Hematopoietic multipotent progenitor cell (in vitro differentiated cells): ENCODE measurements at regions not wholly inside any gene's neighbourhood (a gene's known extent, or its start where the extent isn't known, plus 50 kb on each side); places are given as distances from the start of the nearest gene placed in this dataset.
"Not testable (repeated sequence)": the region's sequence is repeated elsewhere in the genome, so short reads cannot be mapped to it uniquely, and the experiment has no call there.

ENCODE experiments used
- DNase-seq, 3 donors: peaks; one replicate each; pipeline ENCODE4 v3.0.0-alpha.2; 2011 to 2015; ENCODE audit warnings: low read depth in 2 of 3, low spot score in 2 of 3

DNA sequence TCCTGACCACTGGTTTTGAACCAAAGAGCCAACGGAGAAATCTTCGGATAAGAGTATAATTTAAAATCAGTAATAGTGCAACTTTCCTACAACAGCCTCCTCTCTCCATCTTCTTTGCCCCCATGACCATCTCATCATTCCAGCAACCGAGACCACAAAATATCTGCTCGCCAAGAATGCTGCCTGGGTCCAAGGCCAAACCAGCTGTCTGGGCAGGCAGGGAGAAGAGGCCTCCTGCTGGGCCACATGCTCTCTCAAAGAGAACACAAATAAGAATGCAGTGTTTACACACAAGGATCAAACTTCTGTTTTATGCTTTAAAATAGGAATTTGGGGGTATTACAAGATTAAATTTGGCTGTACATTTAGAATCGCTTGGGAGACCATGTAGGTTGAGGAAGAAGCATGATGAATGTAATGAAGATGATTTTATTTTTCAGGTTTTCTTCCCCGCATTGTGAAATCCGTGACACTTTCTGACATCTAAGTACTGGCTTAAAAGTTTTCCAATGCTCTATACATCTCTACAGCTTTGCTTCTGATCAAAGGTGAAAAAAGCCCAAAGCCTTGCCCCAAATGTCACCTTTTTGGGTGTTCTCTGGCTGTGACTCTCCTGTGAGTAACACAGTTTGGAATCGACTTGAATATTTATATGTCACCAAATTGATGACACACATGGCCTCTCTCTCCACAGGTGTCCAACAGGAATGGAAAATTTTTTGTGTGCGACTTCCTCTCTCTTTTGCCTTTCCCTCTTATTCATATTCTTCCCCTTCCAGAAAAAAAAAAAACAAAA is 79.4 kb upstream of the PROKR2 start:
- no peak for DNase-seq

DNA sequence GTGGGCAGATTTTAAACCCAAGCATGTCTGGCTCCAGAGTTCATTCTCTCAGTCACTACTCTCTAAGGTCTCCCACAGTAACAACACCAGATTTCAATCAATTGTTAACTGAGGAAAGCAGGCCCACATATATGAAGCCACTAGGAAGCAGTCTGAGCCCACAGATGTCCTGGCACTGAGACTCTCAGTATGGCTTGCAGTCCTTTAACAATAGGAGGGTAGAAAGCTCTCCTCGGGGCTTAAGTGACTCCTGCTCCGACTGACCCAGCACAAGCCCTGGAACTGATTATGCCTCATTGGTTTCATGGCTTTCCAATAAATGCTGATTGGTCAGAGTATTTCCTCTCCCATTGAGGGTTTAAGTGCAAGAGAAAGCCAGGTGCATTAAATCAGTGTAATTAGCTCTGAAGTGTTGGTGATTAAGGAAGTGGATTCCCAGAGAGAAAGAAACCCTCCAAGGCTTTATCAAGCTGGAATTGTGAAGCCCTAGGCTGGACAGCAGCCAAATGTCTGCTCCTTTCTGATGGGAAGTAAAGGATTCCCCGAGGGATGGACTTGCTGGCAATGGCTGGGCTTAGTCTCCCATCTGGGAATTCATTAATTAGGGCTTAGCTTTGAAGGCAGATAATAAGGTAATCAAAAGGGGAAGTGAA is 76.6 kb upstream of the PROKR2 start:
- no peak for DNase-seq

DNA sequence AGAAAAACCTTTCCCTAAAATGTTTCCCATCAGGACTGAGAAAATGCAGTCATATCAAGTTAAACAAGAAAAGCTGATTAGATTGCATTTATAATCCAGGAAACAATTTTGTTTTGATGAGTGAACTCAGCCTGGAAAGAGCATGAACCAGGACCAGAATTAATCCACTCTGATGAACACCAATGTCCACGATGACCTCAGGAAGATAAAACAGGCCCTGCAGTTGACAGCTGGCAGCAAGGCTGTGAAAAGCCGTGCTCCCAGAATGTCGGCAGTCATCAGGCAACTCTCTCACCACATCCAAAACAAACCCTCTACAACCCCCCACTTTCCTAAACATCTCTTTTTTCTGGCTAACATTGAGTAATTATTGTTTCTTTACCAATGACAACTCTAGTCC is 74.0 kb upstream of the PROKR2 start:
- no peak for DNase-seq

DNA sequence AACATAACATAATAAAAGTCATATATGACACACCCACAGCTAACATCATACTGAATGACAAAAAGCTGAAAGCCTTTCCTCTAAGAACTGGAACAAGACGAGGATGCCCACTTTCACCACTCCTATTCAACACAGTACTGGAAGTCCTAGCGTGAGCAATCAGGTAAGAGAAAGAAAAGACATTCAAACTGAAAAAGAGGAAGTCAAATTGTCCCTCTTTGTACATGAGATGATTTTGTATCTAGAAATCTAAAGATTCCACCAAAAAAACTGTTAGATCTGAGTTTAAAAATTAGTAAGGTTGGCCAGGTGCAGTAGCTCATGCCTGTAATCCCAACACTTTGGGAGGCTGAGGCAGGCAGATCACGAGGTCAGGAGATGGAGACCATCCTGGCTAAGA is 70.1 kb upstream of the PROKR2 start:
- not testable (repeated sequence) for DNase-seq

DNA sequence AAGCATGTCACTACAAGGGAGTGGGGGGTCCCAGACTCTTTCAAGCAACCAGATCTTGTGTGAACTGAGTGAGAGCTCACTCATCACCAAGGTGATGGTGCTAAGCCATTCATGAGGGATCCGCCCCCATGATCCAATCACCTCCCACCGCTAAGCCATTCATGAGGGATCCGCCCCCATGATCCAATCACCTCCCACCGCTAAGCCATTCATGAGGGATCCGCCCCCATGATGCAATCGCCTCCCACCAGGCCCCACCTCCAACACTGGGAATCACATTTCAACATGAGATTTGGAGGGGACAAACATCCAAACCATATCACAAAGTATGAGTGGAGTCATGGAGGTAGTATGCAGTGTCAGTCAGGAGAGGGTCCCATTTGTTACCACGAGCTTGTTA is 64.8 kb upstream of the PROKR2 start:
- not testable (repeated sequence) for DNase-seq

DNA sequence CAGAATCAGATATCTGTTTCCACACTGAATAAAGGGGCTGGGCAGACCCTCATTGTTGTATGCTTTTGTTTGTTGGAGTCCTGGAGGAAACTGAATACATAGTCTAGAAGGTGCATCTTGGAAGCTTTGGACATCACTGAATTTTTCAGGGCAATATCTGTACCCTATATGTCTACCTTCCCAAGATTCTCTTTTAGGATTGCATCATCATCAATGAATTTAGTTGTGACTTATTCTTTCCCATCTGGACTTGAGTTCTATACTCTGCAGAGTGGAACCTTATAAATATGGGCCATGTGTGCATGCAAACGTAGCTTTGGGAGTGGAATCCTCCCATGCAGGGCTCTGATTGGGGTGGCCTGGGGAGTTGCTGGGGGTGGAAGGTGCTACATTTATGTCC is 60.7 kb upstream of the PROKR2 start:
- DNase-seq: no peak

DNA sequence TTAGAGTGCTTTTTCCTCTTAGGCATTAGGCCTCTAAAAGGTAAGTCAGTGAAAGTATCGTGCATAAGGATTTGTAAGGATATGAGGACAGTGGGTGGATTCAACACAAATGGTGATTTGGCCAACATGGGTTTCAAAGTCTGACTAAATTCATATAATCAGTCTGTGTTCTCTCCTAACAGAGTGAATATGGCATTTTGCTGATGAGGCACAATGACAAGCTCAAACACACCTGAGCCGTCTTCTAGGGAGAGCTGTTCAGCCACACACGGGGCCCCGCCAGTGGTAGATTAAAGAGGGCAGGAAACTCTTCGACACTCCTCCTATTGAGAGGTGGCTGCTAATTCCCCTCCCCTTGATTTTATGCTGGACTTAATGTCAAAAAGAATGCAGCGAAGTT is 59.5 kb upstream of the PROKR2 start:
- no peak for DNase-seq

DNA sequence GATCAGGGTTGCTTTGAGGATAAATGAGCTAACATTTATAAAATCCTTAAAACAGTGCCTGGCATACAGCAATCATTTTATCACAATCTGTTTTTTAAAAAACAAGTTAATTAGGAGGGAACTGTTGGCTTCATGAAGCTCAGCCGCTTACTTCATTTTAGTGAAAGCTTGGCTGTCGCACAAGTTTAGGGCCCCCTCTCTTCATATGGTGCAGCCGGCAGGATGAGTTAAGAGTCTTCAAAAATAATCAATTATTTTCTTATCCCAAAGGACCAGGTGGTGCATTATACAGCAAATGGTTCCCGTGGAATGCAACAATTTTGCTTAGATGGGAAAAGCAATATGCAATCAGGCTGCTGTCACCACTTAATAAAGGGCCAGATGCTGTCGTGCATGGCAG is 57.4 kb upstream of the PROKR2 start:
- DNase-seq: no peak

DNA sequence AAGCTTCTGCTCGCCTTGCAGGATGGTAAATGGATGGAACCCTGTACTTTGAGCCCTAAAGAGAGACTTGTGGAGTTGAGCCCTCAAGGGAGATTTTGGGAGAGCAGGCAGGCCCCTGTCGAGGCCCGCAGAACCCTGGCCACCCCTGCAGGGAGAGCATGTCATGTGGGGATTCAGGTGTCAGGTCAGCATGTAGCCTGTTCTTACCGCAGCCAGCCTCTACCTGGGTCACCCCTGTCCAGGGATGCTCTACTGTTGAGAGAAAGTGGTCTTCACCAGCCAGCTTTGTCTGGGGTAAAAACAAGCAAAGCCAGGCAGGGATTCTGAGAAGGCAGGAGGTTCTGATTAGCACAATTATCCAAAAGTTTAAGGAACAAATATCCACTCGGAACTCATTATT is 55.6 kb upstream of the PROKR2 start:
- DNase-seq: no peak

DNA sequence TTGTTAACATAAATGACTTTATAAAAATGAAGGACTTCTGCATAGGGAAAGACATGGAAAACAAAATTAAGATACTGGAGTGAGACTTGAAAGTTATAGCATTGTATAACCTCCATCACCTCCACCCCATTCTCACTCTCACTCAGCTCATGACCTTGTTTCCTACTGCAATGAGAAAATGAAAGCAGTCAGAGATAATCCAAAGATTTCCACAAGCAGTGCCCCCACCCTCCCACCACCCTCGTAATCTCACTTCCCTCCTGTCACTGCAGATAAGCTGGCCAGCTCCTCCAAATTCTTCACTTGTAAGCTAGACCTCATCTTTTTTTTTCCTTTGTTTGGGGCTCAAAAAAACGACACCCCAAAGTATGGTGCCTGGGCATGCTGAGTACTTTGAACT is 52.9 kb upstream of the PROKR2 start:
- DNase-seq: peak in 2 of 3 donors; percentile 4 to 21
